WTC11 (cell line): ENCODE measurements at regions not wholly inside any gene's neighbourhood (a gene's known extent, or its start where the extent isn't known, plus 50 kb on each side); places are given as distances from the start of the nearest gene placed in this dataset.

Experiments used
- ATAC-seq: fragments of 200-7000 bp; cut with Tn5 transposase; 2 replicates; pipeline ENCODE4 v1.10.0; 2021; ENCODE audit warnings: mild to moderate bottlenecking, moderate library complexity
- CTCF ChIA-PET: fragments of 300-600 bp; sonication (Branson Sonifier 250); formaldehyde crosslinking; loops from one replicate; lab custom pipeline; 2021; ENCODE audit warnings: antibody characterized with exemption; lab: Charles Lee
- POLR2A ChIA-PET: fragments of 350-600 bp; sonication (Branson Sonifier 250); formaldehyde crosslinking; loops from one replicate; lab custom pipeline; 2021; ENCODE audit warnings: antibody characterized with exemption; lab: Charles Lee
- DNase-seq: peaks from one replicate; pipeline ENCODE4 v3.0.0; 2021; ENCODE audit warnings: low spot score
- H3K27ac Mint-ChIP-seq: 2 replicates; pipeline ENCODE4 v1.8.0; 2021; ENCODE audit warnings: mixed read lengths
- H3K27me3 Mint-ChIP-seq: 2 replicates; pipeline ENCODE4 v1.8.0; 2021; ENCODE audit warnings: low read depth, mild to moderate bottlenecking, moderate library complexity, mixed read lengths
- H3K36me3 Mint-ChIP-seq: 2 replicates; pipeline ENCODE4 v1.8.0; 2021; ENCODE audit warnings: mixed read lengths
- H3K4me1 Mint-ChIP-seq: 2 replicates; pipeline ENCODE4 v1.8.0; 2022; ENCODE audit warnings: mixed read lengths
- H3K4me3 Mint-ChIP-seq: 2 replicates; pipeline ENCODE4 v1.8.0; 2021; ENCODE audit warnings: mild to moderate bottlenecking, moderate library complexity, mixed read lengths
- H3K9me3 Mint-ChIP-seq: 2 replicates; pipeline ENCODE4 v1.8.0; 2021; ENCODE audit warnings: mixed read lengths
- AR ChIP-seq: fragments of 250-450 bp; sonication (Bioruptor Pico); IDR thresholded peaks from 2 replicates; pipeline ENCODE4 v1.9.0; 2021; ENCODE audit warnings: mild to moderate bottlenecking
- CTCF ChIP-seq: fragments of 200-600 bp; IDR thresholded peaks from 2 replicates; pipeline ENCODE4 v1.8.0; 2022; ENCODE audit warnings: antibody characterized with exemption
- E2F4 ChIP-seq: sonication (generic); formaldehyde crosslinking; IDR thresholded peaks from 2 replicates; pipeline ENCODE4 v1.8.1; 2022; ENCODE audit warnings: low read depth, mild to moderate bottlenecking, moderate library complexity, missing genetic modification reagents, borderline replicate concordance
- ELF4 ChIP-seq: sonication (generic); formaldehyde crosslinking; IDR thresholded peaks from 2 replicates; pipeline ENCODE4 v1.8.1; 2022; ENCODE audit warnings: low read depth, mild to moderate bottlenecking, moderate library complexity, missing genetic modification reagents
- ESRRA ChIP-seq: sonication (generic); formaldehyde crosslinking; IDR thresholded peaks from 2 replicates; pipeline ENCODE4 v1.8.1; 2022; ENCODE audit warnings: mild to moderate bottlenecking, missing genetic modification reagents, borderline replicate concordance
- ETV6 ChIP-seq: sonication (generic); formaldehyde crosslinking; IDR thresholded peaks from 2 replicates; pipeline ENCODE4 v1.8.1; 2022; ENCODE audit warnings: mild to moderate bottlenecking, missing genetic modification reagents
- GRHL2 ChIP-seq: fragments of 250-450 bp; sonication (Bioruptor Pico); IDR thresholded peaks from 2 replicates; pipeline ENCODE4 v1.8.0; 2022; ENCODE audit warnings: mild to moderate bottlenecking, moderate library complexity; ENCODE audit not compliant: insufficient replicate concordance, severe bottlenecking
- JAZF1 ChIP-seq: fragments of 250-450 bp; sonication (Bioruptor Pico); IDR thresholded peaks from 2 replicates; pipeline ENCODE4 v1.9.0; 2021; ENCODE audit warnings: moderate library complexity, mild to moderate bottlenecking, inconsistent platforms
- KAT7 ChIP-seq: sonication (generic); formaldehyde crosslinking; IDR thresholded peaks from 2 replicates; pipeline ENCODE4 v1.8.1; 2023; ENCODE audit warnings: missing genetic modification reagents, mild to moderate bottlenecking, borderline replicate concordance
- MAX ChIP-seq: sonication (generic); formaldehyde crosslinking; IDR thresholded peaks from 2 replicates; pipeline ENCODE4 v1.8.0; 2022; ENCODE audit warnings: mild to moderate bottlenecking, missing genetic modification reagents
- NFE2L1 ChIP-seq: sonication (generic); formaldehyde crosslinking; IDR thresholded peaks from 2 replicates; pipeline ENCODE4 v1.8.1; 2023; ENCODE audit warnings: missing genetic modification reagents
- NR1H2 ChIP-seq: sonication (generic); formaldehyde crosslinking; IDR thresholded peaks from 2 replicates; pipeline ENCODE4 v1.9.0; 2021; ENCODE audit warnings: mild to moderate bottlenecking, moderate library complexity, missing genetic modification reagents
- OVOL2 ChIP-seq: fragments of 250-450 bp; sonication (Bioruptor Pico); IDR thresholded peaks from 2 replicates; pipeline ENCODE4 v1.9.0; 2021; ENCODE audit warnings: mild to moderate bottlenecking, borderline replicate concordance
- TEAD1 ChIP-seq: sonication (generic); formaldehyde crosslinking; IDR thresholded peaks from 2 replicates; pipeline ENCODE4 v1.8.0; 2022; ENCODE audit warnings: mild to moderate bottlenecking, missing genetic modification reagents
- ZNF138 ChIP-seq: sonication (generic); formaldehyde crosslinking; conservative IDR thresholded peaks from 2 replicates; pipeline ENCODE4 v1.8.1; 2022; ENCODE audit warnings: mild to moderate bottlenecking, moderate library complexity, missing genetic modification reagents
- ZNF219 ChIP-seq: sonication (generic); formaldehyde crosslinking; IDR thresholded peaks from 2 replicates; pipeline ENCODE4 v1.8.0; 2023; ENCODE audit warnings: missing genetic modification reagents, mild to moderate bottlenecking, borderline replicate concordance
- ZNF263 ChIP-seq: sonication (generic); formaldehyde crosslinking; IDR thresholded peaks from 2 replicates; pipeline ENCODE4 v1.8.1; 2022; ENCODE audit warnings: low read depth, mild to moderate bottlenecking, moderate library complexity, missing genetic modification reagents
- ZNF416 ChIP-seq: fragments of 250-450 bp; sonication (Bioruptor Pico); IDR thresholded peaks from 2 replicates; pipeline ENCODE4 v1.9.0; 2021; ENCODE audit warnings: mild to moderate bottlenecking, inconsistent platforms
- TF ChIP-seq, protein P1 (sequence below): sonication (generic); formaldehyde crosslinking; IDR thresholded peaks from 2 replicates; pipeline ENCODE4 v1.8.0; 2023; ENCODE audit warnings: mild to moderate bottlenecking, missing genetic modification reagents
- TF ChIP-seq, protein P2 (sequence below): sonication (generic); formaldehyde crosslinking; IDR thresholded peaks from 2 replicates; pipeline ENCODE4 v1.8.0; 2022; ENCODE audit warnings: mild to moderate bottlenecking, missing genetic modification reagents

DNA sequence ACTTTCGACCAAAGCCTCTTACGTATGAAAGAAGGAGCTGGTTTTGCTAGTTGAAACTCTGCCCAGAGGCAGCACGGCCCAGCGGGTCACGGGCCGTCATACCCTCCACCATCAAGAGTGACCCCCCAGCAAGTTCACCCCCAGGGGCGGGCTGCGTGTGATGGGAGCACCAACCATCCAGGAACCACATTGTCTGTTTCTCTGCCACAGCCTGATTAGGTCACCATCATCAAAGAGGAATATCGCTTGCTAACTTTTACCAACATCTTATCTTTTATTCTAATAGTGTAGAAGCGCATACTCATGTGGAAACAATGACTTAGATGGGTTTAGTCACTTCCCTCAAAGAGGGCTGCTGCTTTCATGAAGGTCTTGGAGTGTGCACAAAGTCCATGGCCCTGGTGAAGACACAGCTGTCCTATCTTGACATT, 116.6 kb upstream of the SMIM21 start:
- POLR2A ChIA-PET: no interaction called here
- Mint-ChIP-seq H3K9me3 (peaks cover 7% of the 10 kb centered on the region), H3K36me3 (no peaks in the 10 kb centered on the region), H3K4me1 (peaks cover 5% of the 10 kb centered on the region), H3K27ac (no peak overlapping the region), H3K4me3 (no peak overlapping the region), H3K27me3 (no peaks in the 10 kb centered on the region; the same call in 1 of the 2 replicates)
- TF ChIP-seq, protein P1, sequence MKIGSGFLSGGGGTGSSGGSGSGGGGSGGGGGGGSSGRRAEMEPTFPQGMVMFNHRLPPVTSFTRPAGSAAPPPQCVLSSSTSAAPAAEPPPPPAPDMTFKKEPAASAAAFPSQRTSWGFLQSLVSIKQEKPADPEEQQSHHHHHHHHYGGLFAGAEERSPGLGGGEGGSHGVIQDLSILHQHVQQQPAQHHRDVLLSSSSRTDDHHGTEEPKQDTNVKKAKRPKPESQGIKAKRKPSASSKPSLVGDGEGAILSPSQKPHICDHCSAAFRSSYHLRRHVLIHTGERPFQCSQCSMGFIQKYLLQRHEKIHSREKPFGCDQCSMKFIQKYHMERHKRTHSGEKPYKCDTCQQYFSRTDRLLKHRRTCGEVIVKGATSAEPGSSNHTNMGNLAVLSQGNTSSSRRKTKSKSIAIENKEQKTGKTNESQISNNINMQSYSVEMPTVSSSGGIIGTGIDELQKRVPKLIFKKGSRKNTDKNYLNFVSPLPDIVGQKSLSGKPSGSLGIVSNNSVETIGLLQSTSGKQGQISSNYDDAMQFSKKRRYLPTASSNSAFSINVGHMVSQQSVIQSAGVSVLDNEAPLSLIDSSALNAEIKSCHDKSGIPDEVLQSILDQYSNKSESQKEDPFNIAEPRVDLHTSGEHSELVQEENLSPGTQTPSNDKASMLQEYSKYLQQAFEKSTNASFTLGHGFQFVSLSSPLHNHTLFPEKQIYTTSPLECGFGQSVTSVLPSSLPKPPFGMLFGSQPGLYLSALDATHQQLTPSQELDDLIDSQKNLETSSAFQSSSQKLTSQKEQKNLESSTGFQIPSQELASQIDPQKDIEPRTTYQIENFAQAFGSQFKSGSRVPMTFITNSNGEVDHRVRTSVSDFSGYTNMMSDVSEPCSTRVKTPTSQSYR: no peak
- TF ChIP-seq TEAD1 (CRISPR knock-in tag) (no peak), CTCF (no peak), ZNF219 (CRISPR knock-in tag) (no peak), ZNF416 (CRISPR knock-in tag) (no peak), ETV6 (CRISPR knock-in tag) (no peak)
- CTCF ChIA-PET: no interaction called here
- ATAC-seq (no peak), DNase-seq (no peak)

GRCh38 chr18:75538727-75539126, 111.2 kb upstream of the SMIM21 start:
- no peak for ATAC-seq
- Mint-ChIP-seq H3K27me3 (no peaks in the 10 kb centered on the region), H3K9me3 (no peaks in the 10 kb centered on the region), H3K4me1 (no peaks in the 10 kb centered on the region), H3K27ac (no peak overlapping the region), H3K36me3 (no peaks in the 10 kb centered on the region), H3K4me3 (no peak overlapping the region)
- ChIA-PET POLR2A (no interaction called here), CTCF (no interaction called here)
- no peak for DNase-seq
- TF ChIP-seq E2F4 (CRISPR knock-in tag) (no peak), ZNF219 (CRISPR knock-in tag) (no peak), GRHL2 (CRISPR knock-in tag) (no peak), KAT7 (no peak), TEAD1 (CRISPR knock-in tag) (no peak)

- CTCF ChIA-PET: no interaction called here
- Mint-ChIP-seq H3K27ac (no peak overlapping the region), H3K27me3 (no peaks in the 10 kb centered on the region), H3K4me3 (no peak overlapping the region)
- DNase-seq: no peak
- TF ChIP-seq ZNF416 (CRISPR knock-in tag) (no peak), NFE2L1 (CRISPR knock-in tag) (no peak), ESRRA (no peak), E2F4 (CRISPR knock-in tag) (no peak), JAZF1 (CRISPR knock-in tag) (no peak), OVOL2 (CRISPR knock-in tag) (no peak), ZNF138 (CRISPR knock-in tag) (no peak), ELF4 (no peak), NR1H2 (CRISPR knock-in tag) (no peak), ETV6 (CRISPR knock-in tag) (no peak), MAX (CRISPR knock-in tag) (no peak), ZNF263 (no peak), AR (no peak)
- TF ChIP-seq, protein P2, sequence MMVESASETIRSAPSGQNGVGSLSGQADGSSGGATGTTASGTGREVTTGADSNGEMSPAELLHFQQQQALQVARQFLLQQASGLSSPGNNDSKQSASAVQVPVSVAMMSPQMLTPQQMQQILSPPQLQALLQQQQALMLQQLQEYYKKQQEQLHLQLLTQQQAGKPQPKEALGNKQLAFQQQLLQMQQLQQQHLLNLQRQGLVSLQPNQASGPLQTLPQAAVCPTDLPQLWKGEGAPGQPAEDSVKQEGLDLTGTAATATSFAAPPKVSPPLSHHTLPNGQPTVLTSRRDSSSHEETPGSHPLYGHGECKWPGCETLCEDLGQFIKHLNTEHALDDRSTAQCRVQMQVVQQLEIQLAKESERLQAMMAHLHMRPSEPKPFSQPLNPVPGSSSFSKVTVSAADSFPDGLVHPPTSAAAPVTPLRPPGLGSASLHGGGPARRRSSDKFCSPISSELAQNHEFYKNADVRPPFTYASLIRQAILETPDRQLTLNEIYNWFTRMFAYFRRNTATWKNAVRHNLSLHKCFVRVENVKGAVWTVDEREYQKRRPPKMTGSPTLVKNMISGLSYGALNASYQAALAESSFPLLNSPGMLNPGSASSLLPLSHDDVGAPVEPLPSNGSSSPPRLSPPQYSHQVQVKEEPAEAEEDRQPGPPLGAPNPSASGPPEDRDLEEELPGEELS: no peak
- TF ChIP-seq, all 79 proteins: peak for 0
- peaks cover 9% of the 10 kb centered on the region for H3K4me1 Mint-ChIP-seq
- POLR2A ChIA-PET: no interaction called here
- no peak for ATAC-seq
- H3K9me3 Mint-ChIP-seq: no peaks in the 10 kb centered on the region
- no peaks in the 10 kb centered on the region for H3K36me3 Mint-ChIP-seq
Observed at GRCh38 chr18:75533950-75534349, 106.4 kb upstream of the SMIM21 start.
